GM21515 (cell line): ENCODE measurements at regions not wholly inside any gene's neighbourhood (a gene's known extent, or its start where the extent isn't known, plus 50 kb on each side); places are given as distances from the start of the nearest gene placed in this dataset.

Experiments
- ATAC-seq: cut with Tn5 transposase; IDR thresholded peaks from one replicate; pipeline ENCODE4 v1.9.1; 2021; ENCODE audit not compliant: unreplicated experiment

GRCh38 chr18:43875511-43875910, 598.2 kb upstream of the SYT4 start:
- no peak for ATAC-seq

- ATAC-seq, result no peak
Observed at GRCh38 chr18:43876286-43876685, 599.0 kb upstream of the SYT4 start.

- no peak for ATAC-seq
Observed at GRCh38 chr18:43876748-43877147, 599.5 kb upstream of the SYT4 start.

GRCh38 chr18:43877616-43878321, 600.5 kb upstream of the SYT4 start:
- ATAC-seq, result no peak

GRCh38 chr18:43879415-43879814, 602.1 kb upstream of the SYT4 start:
- ATAC-seq, result no peak

- ATAC-seq, result no peak
Observed at GRCh38 chr18:43882358-43883055, 605.2 kb upstream of the SYT4 start.

GRCh38 chr18:43883886-43884285, 606.6 kb upstream of the SYT4 start:
- no peak for ATAC-seq

GRCh38 chr18:43886341-43886740, 609.1 kb upstream of the SYT4 start:
- ATAC-seq, result no peak

- no peak for ATAC-seq
Observed at GRCh38 chr18:43887491-43887890, 610.2 kb upstream of the SYT4 start.

- ATAC-seq, result no peak
Observed at GRCh38 chr18:43888598-43888997, 611.3 kb upstream of the SYT4 start.

GRCh38 chr18:43893001-43893637, 615.8 kb upstream of the SYT4 start:
- ATAC-seq, result no peak

- ATAC-seq, result no peak
Observed at GRCh38 chr18:43904209-43904837, 627.0 kb upstream of the SYT4 start.

- no peak for ATAC-seq
Observed at GRCh38 chr18:43914018-43914417, 636.7 kb upstream of the SYT4 start.

- ATAC-seq, result no peak
Observed at GRCh38 chr18:43916984-43917383, 639.7 kb upstream of the SYT4 start.

- no peak for ATAC-seq
Observed at GRCh38 chr18:43917520-43917919, 640.2 kb upstream of the SYT4 start.

GRCh38 chr18:43919551-43919950, 642.3 kb upstream of the SYT4 start:
- ATAC-seq, result no peak

GRCh38 chr18:43931439-43931838, 654.1 kb upstream of the SYT4 start:
- no peak for ATAC-seq

- ATAC-seq, result no peak
Observed at GRCh38 chr18:43932140-43932539, 654.9 kb upstream of the SYT4 start.

GRCh38 chr18:43933177-43933576, 655.9 kb upstream of the SYT4 start:
- ATAC-seq, result no peak

- ATAC-seq, result no peak
Observed at GRCh38 chr18:43934322-43934721, 657.0 kb upstream of the SYT4 start.

GRCh38 chr18:43934781-43935471, 657.6 kb upstream of the SYT4 start:
- no peak for ATAC-seq
